ENCODE measurements at regions not wholly inside any gene's neighbourhood (a gene's known extent, or its start where the extent isn't known, plus 50 kb on each side); places are given as distances from the start of the nearest gene placed in this dataset.

GRCh38 chr17:34009912-34010311 is 245.2 kb upstream of the CCL2 start:
- TF ChIP-seq YY1 (IDR thresholded peaks at IDR 0.05; ENCODE audit: insufficient read depth, insufficient read length): no peak
- TF ChIP-seq SUZ12 (IDR thresholded peaks at IDR 0.05; ENCODE audit: extremely low read depth, insufficient read depth, insufficient read length): no peak
